KMS-11 (cell line): ENCODE measurements at regions not wholly inside any gene's neighbourhood (a gene's known extent, or its start where the extent isn't known, plus 50 kb on each side); places are given as distances from the start of the nearest gene placed in this dataset.

ENCODE experiments used
- H2AFZ ChIP-seq: fragments of 200-600 bp; sonication (generic); 2 replicates; pipeline ENCODE4 v1.6.1; 2016; ENCODE audit warnings: antibody characterized with exemption, mixed run types, low read depth
- H3K27ac ChIP-seq: fragments of 200-600 bp; sonication (generic); 2 replicates; pipeline ENCODE4 v1.6.1; 2016; ENCODE audit warnings: mild to moderate bottlenecking, mixed run types
- H3K27me3 ChIP-seq: fragments of 200-600 bp; sonication (generic); 2 replicates; pipeline ENCODE4 v1.6.1; 2017; ENCODE audit warnings: mild to moderate bottlenecking, low read depth, mixed run types, moderate library complexity; ENCODE audit not compliant: insufficient read depth
- H3K36me3 ChIP-seq: fragments of 200-600 bp; sonication (generic); 2 replicates; pipeline ENCODE4 v1.6.1; 2017; ENCODE audit warnings: mild to moderate bottlenecking, mixed run types; ENCODE audit not compliant: insufficient read depth
- H3K4me1 ChIP-seq: fragments of 200-600 bp; sonication (generic); 2 replicates; pipeline ENCODE4 v1.6.1; 2016; ENCODE audit warnings: mild to moderate bottlenecking, low read depth, mixed run types; ENCODE audit not compliant: poor library complexity, severe bottlenecking
- H3K4me2 ChIP-seq: fragments of 200-600 bp; sonication (generic); 2 replicates; pipeline ENCODE4 v1.7.0; 2016; ENCODE audit warnings: mild to moderate bottlenecking, mixed run types
- H3K4me3 ChIP-seq: fragments of 200-600 bp; sonication (generic); IDR thresholded peaks from 2 replicates; pipeline ENCODE4 v1.6.1; 2017; ENCODE audit warnings: low read depth, low read length, mixed read lengths; ENCODE audit not compliant: insufficient read depth
- H3K79me2 ChIP-seq: fragments of 200-600 bp; sonication (generic); 2 replicates; pipeline ENCODE4 v1.6.1; 2016; ENCODE audit warnings: low read depth, mixed run types; ENCODE audit not compliant: insufficient read depth
- H3K9ac ChIP-seq: fragments of 200-600 bp; sonication (generic); 2 replicates; pipeline ENCODE4 v1.6.1; 2016; ENCODE audit warnings: mild to moderate bottlenecking, mixed run types
- H4K20me1 ChIP-seq: fragments of 200-600 bp; sonication (generic); 2 replicates; pipeline ENCODE4 v1.6.1; 2016; ENCODE audit warnings: mild to moderate bottlenecking, mixed run types; ENCODE audit not compliant: insufficient read depth
- CTCF ChIP-seq: fragments of 200-600 bp; sonication (generic); conservative IDR thresholded peaks from 2 replicates; pipeline ENCODE4 v1.6.1; 2017; ENCODE audit warnings: low read depth, mild to moderate bottlenecking, antibody characterized with exemption, low read length, moderate library complexity, mixed read lengths

- TF ChIP-seq CTCF: no peak
- H3K4me3 ChIP-seq: no peak overlapping the region
- no peak overlapping the region for H3K4me2 ChIP-seq
- H4K20me1 ChIP-seq: no peaks in the 10 kb centered on the region
- no peak overlapping the region for H3K9ac ChIP-seq
- H3K27me3 ChIP-seq: no peaks in the 10 kb centered on the region
- no peaks in the 10 kb centered on the region for H3K79me2 ChIP-seq
- no peaks in the 10 kb centered on the region for H3K4me1 ChIP-seq
- no peak overlapping the region for H2AFZ ChIP-seq
- H3K36me3 ChIP-seq: no peaks in the 10 kb centered on the region
- no peak overlapping the region for H3K27ac ChIP-seq
Observed at GRCh38 chr12:47378907-47379306, 299.1 kb upstream of the AMIGO2 start.

GRCh38 chr12:47378222-47378582 is 298.4 kb upstream of the AMIGO2 start:
- no peaks in the 10 kb centered on the region for H4K20me1 ChIP-seq
- H2AFZ ChIP-seq: no peak overlapping the region
- no peak overlapping the region for H3K9ac ChIP-seq
- no peak for TF ChIP-seq CTCF
- no peaks in the 10 kb centered on the region for H3K27me3 ChIP-seq
- H3K4me3 ChIP-seq: no peak overlapping the region
- H3K4me2 ChIP-seq: no peak overlapping the region
- no peaks in the 10 kb centered on the region for H3K4me1 ChIP-seq
- H3K79me2 ChIP-seq: no peaks in the 10 kb centered on the region
- no peaks in the 10 kb centered on the region for H3K36me3 ChIP-seq
- H3K27ac ChIP-seq: no peak overlapping the region

- Histone ChIP-seq H3K27ac (no peak overlapping the region), H3K27me3 (no peaks in the 10 kb centered on the region), H3K4me1 (no peaks in the 10 kb centered on the region), H3K4me3 (no peak overlapping the region), H3K79me2 (no peaks in the 10 kb centered on the region), H3K9ac (no peak overlapping the region), H3K36me3 (no peaks in the 10 kb centered on the region), H4K20me1 (no peaks in the 10 kb centered on the region), H3K4me2 (no peak overlapping the region), H2AFZ (no peak overlapping the region)
- no peak for TF ChIP-seq CTCF
Observed at GRCh38 chr12:47377414-47378221, 297.9 kb upstream of the AMIGO2 start.

GRCh38 chr12:47376927-47377326 is 297.2 kb upstream of the AMIGO2 start:
- Histone ChIP-seq H3K27me3 (no peaks in the 10 kb centered on the region), H3K4me3 (no peak overlapping the region), H3K36me3 (no peaks in the 10 kb centered on the region), H3K9ac (no peak overlapping the region), H3K79me2 (no peaks in the 10 kb centered on the region), H3K27ac (no peak overlapping the region), H3K4me1 (no peaks in the 10 kb centered on the region), H3K4me2 (no peak overlapping the region), H2AFZ (no peak overlapping the region), H4K20me1 (no peaks in the 10 kb centered on the region)
- no peak for TF ChIP-seq CTCF
